Testis (tissue), 2 donors: ENCODE measurements at regions not wholly inside any gene's neighbourhood (a gene's known extent, or its start where the extent isn't known, plus 50 kb on each side); places are given as distances from the start of the nearest gene placed in this dataset.

Experiments
- POLR2A ChIP-seq: fragments of 450-650 bp; IDR thresholded peaks from one replicate; pipeline ENCODE4 v1.6.1; 2017; ENCODE audit warnings: antibody characterized with exemption, mild to moderate bottlenecking, moderate library complexity
- TF ChIP-seq, protein P1 (sequence below), 3 experiments: fragments of 450-650 bp in 2 of 3; fragments of 200-600 bp in 1 of 3; sonication (generic) in 1 of 3; IDR thresholded peaks; one replicate each; pipeline ENCODE4 v1.5.1; 2016 to 2019; ENCODE audit warnings: antibody characterized with exemption in 3 of 3, mild to moderate bottlenecking in 2 of 3, moderate library complexity in 1 of 3

DNA sequence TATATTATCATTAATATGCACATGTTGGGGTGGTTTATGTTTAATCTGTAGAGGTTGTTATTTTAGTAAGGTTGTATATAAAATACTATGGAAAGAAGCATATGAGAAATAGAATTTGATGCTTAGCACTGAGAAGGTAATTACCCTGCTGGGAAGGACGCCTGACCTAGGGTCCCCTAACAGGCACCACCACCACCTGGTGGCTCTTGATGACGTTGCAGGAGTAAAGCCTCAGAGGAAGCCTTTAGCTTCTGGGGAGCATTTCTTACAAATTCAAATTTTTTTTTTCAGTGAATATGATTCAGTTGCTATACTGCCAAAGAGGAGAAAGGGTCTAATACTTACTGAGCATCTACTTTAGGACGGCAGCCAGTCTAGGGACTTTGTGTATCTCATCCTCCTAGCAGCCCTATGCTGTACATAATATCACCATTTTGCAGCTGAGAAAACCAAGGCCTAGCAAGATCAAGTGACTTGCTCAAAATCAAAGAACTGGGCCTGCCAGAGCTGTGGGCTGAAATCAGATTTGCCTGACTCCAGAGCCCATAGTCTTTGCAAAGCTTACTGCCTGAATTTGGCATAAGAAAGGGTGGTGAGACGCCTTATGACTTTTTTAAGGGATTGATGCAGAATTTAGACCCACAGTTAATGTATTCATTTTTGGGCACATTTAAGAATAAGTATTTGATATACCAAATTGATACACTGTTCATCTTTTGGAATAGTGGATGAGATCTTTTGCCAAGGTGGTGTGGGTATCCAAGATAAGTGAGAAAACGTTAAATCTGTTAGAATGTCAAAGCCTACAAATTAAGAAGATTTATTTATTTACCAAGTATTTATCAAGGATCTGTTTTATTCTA lies 78.8 kb upstream of the GAREM1 start:
- TF ChIP-seq, protein P1, sequence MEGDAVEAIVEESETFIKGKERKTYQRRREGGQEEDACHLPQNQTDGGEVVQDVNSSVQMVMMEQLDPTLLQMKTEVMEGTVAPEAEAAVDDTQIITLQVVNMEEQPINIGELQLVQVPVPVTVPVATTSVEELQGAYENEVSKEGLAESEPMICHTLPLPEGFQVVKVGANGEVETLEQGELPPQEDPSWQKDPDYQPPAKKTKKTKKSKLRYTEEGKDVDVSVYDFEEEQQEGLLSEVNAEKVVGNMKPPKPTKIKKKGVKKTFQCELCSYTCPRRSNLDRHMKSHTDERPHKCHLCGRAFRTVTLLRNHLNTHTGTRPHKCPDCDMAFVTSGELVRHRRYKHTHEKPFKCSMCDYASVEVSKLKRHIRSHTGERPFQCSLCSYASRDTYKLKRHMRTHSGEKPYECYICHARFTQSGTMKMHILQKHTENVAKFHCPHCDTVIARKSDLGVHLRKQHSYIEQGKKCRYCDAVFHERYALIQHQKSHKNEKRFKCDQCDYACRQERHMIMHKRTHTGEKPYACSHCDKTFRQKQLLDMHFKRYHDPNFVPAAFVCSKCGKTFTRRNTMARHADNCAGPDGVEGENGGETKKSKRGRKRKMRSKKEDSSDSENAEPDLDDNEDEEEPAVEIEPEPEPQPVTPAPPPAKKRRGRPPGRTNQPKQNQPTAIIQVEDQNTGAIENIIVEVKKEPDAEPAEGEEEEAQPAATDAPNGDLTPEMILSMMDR (IDR thresholded peaks at IDR 0.05): peak; percentile 18 to 71 (median 45)
- no peak for TF ChIP-seq POLR2A
